ENCODE measurements at regions not wholly inside any gene's neighbourhood (a gene's known extent, or its start where the extent isn't known, plus 50 kb on each side); places are given as distances from the start of the nearest gene placed in this dataset.

DNA sequence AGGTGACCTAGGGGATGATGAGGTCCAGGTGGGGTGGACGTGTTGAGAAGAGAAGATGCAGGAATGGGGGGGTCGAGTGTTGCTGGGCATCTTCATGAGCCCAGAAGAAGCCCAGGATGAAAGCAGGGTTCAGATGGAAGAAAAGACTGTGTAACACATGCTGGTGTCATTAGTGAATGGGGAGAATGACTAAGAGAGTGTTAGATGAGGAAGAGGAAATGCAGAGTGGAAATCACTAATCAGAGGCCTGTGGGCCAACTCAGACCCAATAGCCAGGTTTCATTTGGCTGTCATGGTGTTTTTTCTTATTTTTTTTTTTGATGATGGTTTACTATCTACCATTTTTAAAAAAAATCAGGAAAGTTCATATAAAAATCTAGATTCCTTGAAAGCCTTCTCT is 180.8 kb upstream of the CAMK1G start:
- H3K27ac ChIP-seq (ENCODE audit: extremely low read depth, low read depth, low read length) = no peak overlapping the region
- CTCF ChIA-PET = no interaction called here
- H3K4me3 ChIP-seq (ENCODE audit: low read depth, low read length) = no peak overlapping the region
- H3K36me3 ChIP-seq (ENCODE audit: control insufficient read depth in 2 of 2, insufficient read depth in 1 of 2, low read length in 2 of 2) = no peaks in the 10 kb centered on the region
- no peak for TF ChIP-seq ZNF132 (tag by site-specific recombination; IDR thresholded peaks at IDR 0.05; ENCODE audit: borderline replicate concordance)
- no peak for TF ChIP-seq ZNF19 (tag by site-specific recombination; IDR thresholded peaks at IDR 0.05; ENCODE audit: low read depth)
- TF ChIP-seq OSR2 (tag by site-specific recombination; IDR thresholded peaks at IDR 0.05) = no peak
- no peak for TF ChIP-seq ZNF202 (tag by site-specific recombination; IDR thresholded peaks at IDR 0.05; ENCODE audit: borderline replicate concordance)
- TF ChIP-seq ZNF274 (IDR thresholded peaks at IDR 0.05; ENCODE audit: low read length) = no peak
- no peak for TF ChIP-seq ZNF274 (tag by site-specific recombination; IDR thresholded peaks at IDR 0.05; ENCODE audit: borderline replicate concordance)
- TF ChIP-seq ZNF239 (tag by site-specific recombination; IDR thresholded peaks at IDR 0.05) = no peak
- no peak for TF ChIP-seq ZNF514 (tag by site-specific recombination; IDR thresholded peaks at IDR 0.05)
- TF ChIP-seq ZNF266 (tag by site-specific recombination; IDR thresholded peaks at IDR 0.05; ENCODE audit: low read depth) = no peak
- no peak for TF ChIP-seq ZNF548 (tag by site-specific recombination; IDR thresholded peaks at IDR 0.05)
- POLR2A ChIA-PET = no interaction called here
- H3K4me1 ChIP-seq (ENCODE audit: control insufficient read depth, insufficient read depth, low read length) = peaks cover 7% of the 10 kb centered on the region; the same call in 1 of the 2 replicates
- no peaks in the 10 kb centered on the region for H3K9me3 ChIP-seq (ENCODE audit: control insufficient read depth, insufficient read depth, low read depth, low read length)

DNA sequence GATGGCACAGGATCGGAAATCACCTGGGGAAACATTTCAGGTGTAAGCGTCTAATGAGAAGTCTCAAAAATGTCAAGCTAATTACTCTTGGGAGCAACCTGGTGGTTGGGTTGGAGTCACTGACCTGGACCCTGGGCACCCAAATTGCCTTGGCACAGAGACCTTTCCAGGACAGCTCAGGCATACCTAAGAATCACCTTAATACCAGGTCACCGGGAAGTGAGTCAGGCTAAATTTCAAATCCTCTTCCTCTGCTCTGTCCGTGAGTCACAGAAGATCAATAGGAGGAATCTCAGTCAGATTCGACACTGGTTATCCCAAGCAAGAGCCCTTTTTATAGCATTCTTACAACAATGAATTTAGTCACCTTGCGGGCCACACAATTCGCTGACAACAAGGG is 179.6 kb upstream of the CAMK1G start:
- Histone ChIP-seq H3K4me1 (ENCODE audit: control insufficient read depth, insufficient read depth, low read length) (0 out of 2 replicates have a peak, but pooled peaks cover 2% of the 10 kb centered on the region), H3K4me3 (ENCODE audit: low read depth, low read length) (no peak overlapping the region), H3K9me3 (ENCODE audit: control insufficient read depth, insufficient read depth, low read depth, low read length) (no peaks in the 10 kb centered on the region), H3K27ac (ENCODE audit: extremely low read depth, low read depth, low read length) (no peak overlapping the region), H3K36me3 (ENCODE audit: control insufficient read depth in 2 of 2, insufficient read depth in 1 of 2, low read length in 2 of 2) (no peaks in the 10 kb centered on the region)
- ChIA-PET CTCF (interaction anchor here (2.0 kb wide), 1 partner anchor 50 kb away, joined by 5 read pairs; no protein-coding TSS in a partner anchor), POLR2A (no interaction called here)
- TF ChIP-seq ZNF624 (tag by site-specific recombination; IDR thresholded peaks at IDR 0.05) (no peak), GLIS1 (tag by site-specific recombination; IDR thresholded peaks at IDR 0.05) (no peak), ZNF621 (tag by site-specific recombination; IDR thresholded peaks at IDR 0.05) (no peak), ZNF350 (tag by site-specific recombination; IDR thresholded peaks at IDR 0.05) (no peak), ZNF561 (tag by site-specific recombination; IDR thresholded peaks at IDR 0.05; ENCODE audit: borderline replicate concordance) (no peak)
- TF ChIP-seq, protein P1, sequence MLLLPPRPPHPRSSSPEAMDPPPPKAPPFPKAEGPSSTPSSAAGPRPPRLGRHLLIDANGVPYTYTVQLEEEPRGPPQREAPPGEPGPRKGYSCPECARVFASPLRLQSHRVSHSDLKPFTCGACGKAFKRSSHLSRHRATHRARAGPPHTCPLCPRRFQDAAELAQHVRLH (tag by site-specific recombination; IDR thresholded peaks at IDR 0.05) = no peak
- TF ChIP-seq, protein P2, sequence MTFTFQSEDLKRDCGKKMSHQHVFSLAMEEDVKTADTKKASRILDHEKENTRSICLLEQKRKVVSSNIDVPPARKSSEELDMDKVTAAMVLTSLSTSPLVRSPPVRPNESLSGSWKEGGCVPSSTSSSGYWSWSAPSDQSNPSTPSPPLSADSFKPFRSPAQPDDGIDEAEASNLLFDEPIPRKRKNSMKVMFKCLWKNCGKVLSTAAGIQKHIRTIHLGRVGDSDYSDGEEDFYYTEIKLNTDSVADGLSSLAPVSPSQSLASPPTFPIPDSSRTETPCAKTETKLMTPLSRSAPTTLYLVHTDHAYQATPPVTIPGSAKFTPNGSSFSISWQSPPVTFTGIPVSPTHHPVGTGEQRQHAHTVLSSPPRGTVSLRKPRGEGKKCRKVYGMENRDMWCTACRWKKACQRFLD (tag by site-specific recombination; IDR thresholded peaks at IDR 0.05) = no peak
- TF ChIP-seq, protein P3, sequence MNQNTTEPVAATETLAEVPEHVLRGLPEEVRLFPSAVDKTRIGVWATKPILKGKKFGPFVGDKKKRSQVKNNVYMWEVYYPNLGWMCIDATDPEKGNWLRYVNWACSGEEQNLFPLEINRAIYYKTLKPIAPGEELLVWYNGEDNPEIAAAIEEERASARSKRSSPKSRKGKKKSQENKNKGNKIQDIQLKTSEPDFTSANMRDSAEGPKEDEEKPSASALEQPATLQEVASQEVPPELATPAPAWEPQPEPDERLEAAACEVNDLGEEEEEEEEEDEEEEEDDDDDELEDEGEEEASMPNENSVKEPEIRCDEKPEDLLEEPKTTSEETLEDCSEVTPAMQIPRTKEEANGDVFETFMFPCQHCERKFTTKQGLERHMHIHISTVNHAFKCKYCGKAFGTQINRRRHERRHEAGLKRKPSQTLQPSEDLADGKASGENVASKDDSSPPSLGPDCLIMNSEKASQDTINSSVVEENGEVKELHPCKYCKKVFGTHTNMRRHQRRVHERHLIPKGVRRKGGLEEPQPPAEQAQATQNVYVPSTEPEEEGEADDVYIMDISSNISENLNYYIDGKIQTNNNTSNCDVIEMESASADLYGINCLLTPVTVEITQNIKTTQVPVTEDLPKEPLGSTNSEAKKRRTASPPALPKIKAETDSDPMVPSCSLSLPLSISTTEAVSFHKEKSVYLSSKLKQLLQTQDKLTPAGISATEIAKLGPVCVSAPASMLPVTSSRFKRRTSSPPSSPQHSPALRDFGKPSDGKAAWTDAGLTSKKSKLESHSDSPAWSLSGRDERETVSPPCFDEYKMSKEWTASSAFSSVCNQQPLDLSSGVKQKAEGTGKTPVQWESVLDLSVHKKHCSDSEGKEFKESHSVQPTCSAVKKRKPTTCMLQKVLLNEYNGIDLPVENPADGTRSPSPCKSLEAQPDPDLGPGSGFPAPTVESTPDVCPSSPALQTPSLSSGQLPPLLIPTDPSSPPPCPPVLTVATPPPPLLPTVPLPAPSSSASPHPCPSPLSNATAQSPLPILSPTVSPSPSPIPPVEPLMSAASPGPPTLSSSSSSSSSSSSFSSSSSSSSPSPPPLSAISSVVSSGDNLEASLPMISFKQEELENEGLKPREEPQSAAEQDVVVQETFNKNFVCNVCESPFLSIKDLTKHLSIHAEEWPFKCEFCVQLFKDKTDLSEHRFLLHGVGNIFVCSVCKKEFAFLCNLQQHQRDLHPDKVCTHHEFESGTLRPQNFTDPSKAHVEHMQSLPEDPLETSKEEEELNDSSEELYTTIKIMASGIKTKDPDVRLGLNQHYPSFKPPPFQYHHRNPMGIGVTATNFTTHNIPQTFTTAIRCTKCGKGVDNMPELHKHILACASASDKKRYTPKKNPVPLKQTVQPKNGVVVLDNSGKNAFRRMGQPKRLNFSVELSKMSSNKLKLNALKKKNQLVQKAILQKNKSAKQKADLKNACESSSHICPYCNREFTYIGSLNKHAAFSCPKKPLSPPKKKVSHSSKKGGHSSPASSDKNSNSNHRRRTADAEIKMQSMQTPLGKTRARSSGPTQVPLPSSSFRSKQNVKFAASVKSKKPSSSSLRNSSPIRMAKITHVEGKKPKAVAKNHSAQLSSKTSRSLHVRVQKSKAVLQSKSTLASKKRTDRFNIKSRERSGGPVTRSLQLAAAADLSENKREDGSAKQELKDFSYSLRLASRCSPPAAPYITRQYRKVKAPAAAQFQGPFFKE (tag by site-specific recombination; IDR thresholded peaks at IDR 0.05; ENCODE audit: borderline replicate concordance) = no peak
- TF ChIP-seq, protein P4, sequence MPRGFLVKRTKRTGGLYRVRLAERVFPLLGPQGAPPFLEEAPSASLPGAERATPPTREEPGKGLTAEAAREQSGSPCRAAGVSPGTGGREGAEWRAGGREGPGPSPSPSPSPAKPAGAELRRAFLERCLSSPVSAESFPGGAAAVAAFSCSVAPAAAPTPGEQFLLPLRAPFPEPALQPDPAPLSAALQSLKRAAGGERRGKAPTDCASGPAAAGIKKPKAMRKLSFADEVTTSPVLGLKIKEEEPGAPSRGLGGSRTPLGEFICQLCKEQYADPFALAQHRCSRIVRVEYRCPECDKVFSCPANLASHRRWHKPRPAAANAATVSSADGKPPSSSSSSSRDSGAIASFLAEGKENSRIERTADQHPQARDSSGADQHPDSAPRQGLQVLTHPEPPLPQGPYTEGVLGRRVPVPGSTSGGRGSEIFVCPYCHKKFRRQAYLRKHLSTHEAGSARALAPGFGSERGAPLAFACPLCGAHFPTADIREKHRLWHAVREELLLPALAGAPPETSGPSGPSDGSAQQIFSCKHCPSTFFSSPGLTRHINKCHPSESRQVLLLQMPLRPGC (tag by site-specific recombination; IDR thresholded peaks at IDR 0.05) = no peak
